Naive thymus-derived CD4-positive, alpha-beta T cell (primary cell): ENCODE measurements at regions not wholly inside any gene's neighbourhood (a gene's known extent, or its start where the extent isn't known, plus 50 kb on each side); places are given as distances from the start of the nearest gene placed in this dataset.

Experiments used
- ATAC-seq: fragments of 150-1000 bp; cut with Tn5 transposase; 2 replicates; pipeline ENCODE4 v1.10.0; 2021; ENCODE audit warnings: mild to moderate bottlenecking, moderate library complexity
- CTCF ChIA-PET: fragments of 350-600 bp; sonication (Branson Sonifier 250); formaldehyde crosslinking; loops from one replicate; lab custom pipeline; 2021; ENCODE audit warnings: antibody characterized with exemption; lab: Charles Lee
- POLR2A ChIA-PET: fragments of 350-600 bp; sonication (Branson Sonifier 250); formaldehyde crosslinking; loops from one replicate; lab custom pipeline; 2021; ENCODE audit warnings: antibody characterized with exemption, inconsistent platforms; lab: Charles Lee
- DNase-seq, 9 donors: peaks; one replicate each; pipeline versions ENCODE4 v3.0.0 to v3.0.0-alpha.2; 2020 to 2022; ENCODE audit warnings: mixed read lengths in 1 of 9
- H3K27ac ChIP-seq: one replicate; pipeline ENCODE4 v1.7.0; 2013; ENCODE audit warnings: mild to moderate bottlenecking, low read depth, low read length, moderate library complexity
- H3K27me3 ChIP-seq, 2 donors: one replicate each; pipeline ENCODE4 v1.7.0; 2013; ENCODE audit warnings: low read length in 2 of 2, mild to moderate bottlenecking in 2 of 2, moderate library complexity in 2 of 2; ENCODE audit not compliant: control insufficient read depth in 2 of 2, insufficient read depth in 2 of 2
- H3K36me3 ChIP-seq, 3 experiments: 1 replicate in 2 of 3; 2 replicates in 1 of 3; pipeline ENCODE4 v1.7.0; 2013; ENCODE audit warnings: low read length in 3 of 3, mild to moderate bottlenecking in 3 of 3, moderate library complexity in 1 of 3; ENCODE audit not compliant: insufficient read depth in 3 of 3, control insufficient read depth in 2 of 3
- H3K4me1 ChIP-seq, 2 donors: one replicate each; pipeline ENCODE4 v1.7.0; 2013; ENCODE audit warnings: low read length in 2 of 2, mild to moderate bottlenecking in 2 of 2, moderate library complexity in 1 of 2; ENCODE audit not compliant: control insufficient read depth in 2 of 2, insufficient read depth in 2 of 2
- H3K4me3 ChIP-seq: 2 replicates; pipeline ENCODE4 v1.7.0; 2013; ENCODE audit warnings: mild to moderate bottlenecking, low read length
- H3K9me3 ChIP-seq, 3 experiments: 1 replicate in 2 of 3; 2 replicates in 1 of 3; pipeline ENCODE4 v1.7.0; 2013; ENCODE audit warnings: low read length in 3 of 3; ENCODE audit not compliant: control insufficient read depth in 2 of 3
- H3K27ac Mint-ChIP-seq, 9 donors: one replicate each; pipeline ENCODE4 v1.8.0; 2020 to 2022; ENCODE audit warnings: mixed read lengths in 9 of 9, mild to moderate bottlenecking in 8 of 9, moderate library complexity in 5 of 9, inconsistent platforms in 2 of 9
- H3K27me3 Mint-ChIP-seq, 5 donors: one replicate each; pipeline ENCODE4 v1.8.0; 2021 to 2022; ENCODE audit warnings: mixed read lengths in 5 of 5, mild to moderate bottlenecking in 1 of 5
- H3K36me3 Mint-ChIP-seq, 5 donors: one replicate each; pipeline ENCODE4 v1.8.0; 2020 to 2022; ENCODE audit warnings: mixed read lengths in 5 of 5, mild to moderate bottlenecking in 3 of 5, inconsistent platforms in 1 of 5
- H3K4me1 Mint-ChIP-seq, 7 donors: one replicate each; pipeline ENCODE4 v1.8.0; 2020 to 2022; ENCODE audit warnings: mixed read lengths in 7 of 7, mild to moderate bottlenecking in 3 of 7, inconsistent platforms in 1 of 7
- H3K4me3 Mint-ChIP-seq, 10 donors: one replicate each; pipeline ENCODE4 v1.8.0; 2020 to 2022; ENCODE audit warnings: mild to moderate bottlenecking in 10 of 10, mixed read lengths in 10 of 10, moderate library complexity in 6 of 10, inconsistent platforms in 2 of 10
- H3K9me3 Mint-ChIP-seq, 11 donors: one replicate each; pipeline ENCODE4 v1.8.0; 2020 to 2022; ENCODE audit warnings: mixed read lengths in 11 of 11, mild to moderate bottlenecking in 4 of 11, inconsistent platforms in 1 of 11, moderate library complexity in 1 of 11
- intact Hi-C, 2 donors: fragments of 100-400 bp; cut with micrococcal nuclease; formaldehyde crosslinking; loops; one replicate each; pipeline ENCODE4 v1.15.1; 2023

DNA sequence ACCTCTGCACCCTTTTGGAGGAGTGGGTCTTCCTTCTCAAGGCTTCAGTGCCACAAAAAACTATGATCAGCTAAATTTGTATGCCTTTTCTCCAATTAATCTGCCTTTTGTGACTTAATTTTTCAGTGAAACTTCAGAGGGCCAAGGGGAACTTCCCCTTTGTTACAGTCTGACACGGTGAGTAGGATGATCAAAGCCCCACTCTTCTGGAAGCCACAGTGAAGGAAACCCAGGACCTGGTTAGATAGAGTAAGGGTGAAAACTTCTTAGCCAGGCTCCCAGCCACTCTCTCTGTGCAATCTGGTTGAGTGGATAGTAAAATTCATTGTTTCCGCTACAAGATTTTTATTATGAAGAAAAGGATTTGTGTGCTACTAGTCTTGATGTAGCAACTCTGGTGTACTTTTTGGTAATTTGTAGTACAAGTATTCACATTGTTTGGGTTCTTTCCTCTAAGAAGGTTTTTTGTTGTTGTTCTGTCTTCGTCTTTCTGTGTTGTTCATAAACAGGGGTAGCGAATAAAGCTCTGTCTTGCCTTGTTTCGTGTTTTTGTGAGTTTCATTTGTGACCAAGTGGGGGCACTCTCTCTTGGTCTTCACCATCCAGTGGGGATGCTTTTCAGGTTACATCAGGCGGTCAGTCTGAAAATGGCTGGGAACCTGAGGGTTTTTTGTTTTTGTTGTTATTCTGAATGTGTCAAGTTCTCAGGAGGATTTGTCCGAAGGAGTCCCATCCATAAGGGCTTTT, 268.5 kb upstream of the NPSR1 start:
- intact Hi-C loops = no loop called here
- no peak overlapping the region for H3K27ac ChIP-seq
- H3K9me3 ChIP-seq = no peaks in the 10 kb centered on the region
- no peaks in the 10 kb centered on the region for H3K4me1 Mint-ChIP-seq
- no peak overlapping the region for H3K27ac Mint-ChIP-seq
- POLR2A ChIA-PET = no interaction called here
- peaks cover 0 to 10% (median 0%) of the 10 kb centered on the region in 11 donors for H3K9me3 Mint-ChIP-seq
- CTCF ChIA-PET = no interaction called here
- no peaks in the 10 kb centered on the region for H3K36me3 Mint-ChIP-seq
- H3K4me1 ChIP-seq = no peaks in the 10 kb centered on the region
- no peak for DNase-seq
- ATAC-seq = no peak
- no peak overlapping the region for H3K4me3 Mint-ChIP-seq
- H3K4me3 ChIP-seq = no peak overlapping the region
- no peaks in the 10 kb centered on the region for H3K27me3 ChIP-seq
- H3K36me3 ChIP-seq = no peaks in the 10 kb centered on the region
- H3K27me3 Mint-ChIP-seq = no peaks in the 10 kb centered on the region

DNA sequence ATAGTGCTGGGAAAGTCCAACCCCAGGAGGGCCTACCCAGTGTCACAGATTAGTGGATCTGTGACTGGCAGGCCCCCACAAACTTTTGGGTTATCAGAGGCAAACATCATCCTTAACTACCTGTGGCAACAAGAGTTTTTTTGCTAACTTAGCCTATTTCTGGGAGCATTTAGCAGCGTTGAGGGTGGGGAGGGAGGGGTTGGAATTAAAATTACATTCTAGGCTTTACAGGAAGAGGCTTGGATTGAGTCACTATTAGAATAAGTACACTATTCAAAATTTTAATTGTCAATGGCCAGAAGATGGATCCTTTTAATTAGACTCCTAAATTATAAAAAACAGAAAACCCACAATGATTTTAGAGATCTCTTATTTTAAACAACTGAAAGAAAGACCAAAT, 267.9 kb upstream of the NPSR1 start:
- Histone ChIP-seq H3K27me3 (no peaks in the 10 kb centered on the region), H3K4me1 (no peaks in the 10 kb centered on the region), H3K27ac (no peak overlapping the region), H3K9me3 (no peaks in the 10 kb centered on the region), H3K4me3 (no peak overlapping the region), H3K36me3 (no peaks in the 10 kb centered on the region)
- CTCF ChIA-PET = no interaction called here
- H3K4me1 Mint-ChIP-seq = no peaks in the 10 kb centered on the region
- intact Hi-C loops = no loop called here
- no peaks in the 10 kb centered on the region for H3K27me3 Mint-ChIP-seq
- POLR2A ChIA-PET = no interaction called here
- no peaks in the 10 kb centered on the region for H3K36me3 Mint-ChIP-seq
- peaks cover 0 to 10% (median 2%) of the 10 kb centered on the region in 11 donors for H3K9me3 Mint-ChIP-seq
- ATAC-seq (no peak), DNase-seq (no peak)
- no peak overlapping the region for H3K4me3 Mint-ChIP-seq
- no peak overlapping the region for H3K27ac Mint-ChIP-seq

DNA sequence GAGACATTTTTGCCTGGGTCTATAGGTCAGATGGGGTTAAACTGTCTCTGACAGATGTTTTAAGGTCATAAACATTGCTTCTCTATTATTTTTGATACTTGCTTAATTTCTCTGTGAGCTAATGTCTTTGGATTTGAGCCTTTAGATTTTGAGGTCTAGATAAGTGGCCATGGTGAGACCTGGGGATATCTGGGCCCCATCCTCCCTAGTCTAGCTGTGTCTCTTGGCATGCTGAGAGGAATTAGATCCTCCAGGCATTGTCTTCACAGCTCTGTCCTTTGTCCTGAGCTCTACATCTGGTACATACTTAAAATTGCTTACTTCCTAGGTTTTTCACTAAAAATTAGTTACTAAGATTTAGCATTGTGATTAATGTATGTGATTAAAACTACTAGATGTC, 265.0 kb upstream of the NPSR1 start:
- no peaks in the 10 kb centered on the region for H3K4me1 ChIP-seq
- no peak overlapping the region for H3K4me3 Mint-ChIP-seq
- DNase-seq = no peak
- no peak overlapping the region for H3K4me3 ChIP-seq
- no peak for ATAC-seq
- no peaks in the 10 kb centered on the region for H3K27me3 Mint-ChIP-seq
- peaks cover 0 to 10% (median 2%) of the 10 kb centered on the region in 11 donors for H3K9me3 Mint-ChIP-seq
- no peaks in the 10 kb centered on the region for H3K9me3 ChIP-seq
- H3K27me3 ChIP-seq = no peaks in the 10 kb centered on the region
- intact Hi-C loops = no loop called here
- H3K27ac Mint-ChIP-seq = no peak overlapping the region
- POLR2A ChIA-PET = no interaction called here
- H3K36me3 ChIP-seq = no peaks in the 10 kb centered on the region
- no peak overlapping the region for H3K27ac ChIP-seq
- CTCF ChIA-PET = no interaction called here
- H3K36me3 Mint-ChIP-seq = no peaks in the 10 kb centered on the region
- no peaks in the 10 kb centered on the region for H3K4me1 Mint-ChIP-seq

DNA sequence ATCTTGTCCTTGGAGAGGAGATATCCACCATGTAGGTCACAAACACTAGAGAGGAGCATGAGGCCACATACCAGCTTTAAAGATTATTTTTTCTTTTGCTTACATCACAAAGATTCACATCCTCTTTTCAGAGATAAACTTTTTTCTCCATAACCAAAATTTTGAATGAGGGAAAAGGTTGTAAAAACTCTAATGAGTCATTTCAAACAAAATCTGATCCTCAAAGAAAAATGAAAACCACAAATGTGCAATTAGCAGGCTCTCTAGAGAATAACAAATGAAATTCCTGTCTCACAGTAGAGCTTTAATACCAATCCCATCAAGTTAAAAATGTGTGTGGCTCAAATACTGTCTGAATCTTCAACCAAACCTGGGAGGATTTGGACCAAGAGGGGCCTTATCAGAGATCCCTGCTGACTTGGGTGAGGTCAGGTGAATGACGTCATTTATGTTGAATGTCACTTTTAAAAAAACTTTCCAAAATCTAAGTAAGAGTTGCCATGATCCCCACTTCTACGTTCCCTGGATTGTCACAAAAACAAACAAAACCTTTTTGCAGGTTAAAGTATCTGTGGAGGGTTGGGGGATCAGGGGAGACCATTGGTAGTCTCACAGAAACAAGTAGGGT, 261.5 kb upstream of the NPSR1 start:
- H3K4me3 Mint-ChIP-seq = no peak overlapping the region
- H3K4me1 Mint-ChIP-seq = no peaks in the 10 kb centered on the region
- DNase-seq (no peak), ATAC-seq (no peak)
- H3K4me1 ChIP-seq = no peaks in the 10 kb centered on the region
- H3K36me3 ChIP-seq = no peaks in the 10 kb centered on the region
- H3K4me3 ChIP-seq = no peak overlapping the region
- no peaks in the 10 kb centered on the region for H3K27me3 Mint-ChIP-seq
- H3K27ac ChIP-seq = no peak overlapping the region
- peaks cover 0 to 8% (median 2%) of the 10 kb centered on the region in 11 donors for H3K9me3 Mint-ChIP-seq
- no peaks in the 10 kb centered on the region for H3K9me3 ChIP-seq
- no peak overlapping the region for H3K27ac Mint-ChIP-seq
- no peaks in the 10 kb centered on the region for H3K27me3 ChIP-seq
- ChIA-PET POLR2A (no interaction called here), CTCF (no interaction called here)
- intact Hi-C loops = no loop called here
- no peaks in the 10 kb centered on the region for H3K36me3 Mint-ChIP-seq

DNA sequence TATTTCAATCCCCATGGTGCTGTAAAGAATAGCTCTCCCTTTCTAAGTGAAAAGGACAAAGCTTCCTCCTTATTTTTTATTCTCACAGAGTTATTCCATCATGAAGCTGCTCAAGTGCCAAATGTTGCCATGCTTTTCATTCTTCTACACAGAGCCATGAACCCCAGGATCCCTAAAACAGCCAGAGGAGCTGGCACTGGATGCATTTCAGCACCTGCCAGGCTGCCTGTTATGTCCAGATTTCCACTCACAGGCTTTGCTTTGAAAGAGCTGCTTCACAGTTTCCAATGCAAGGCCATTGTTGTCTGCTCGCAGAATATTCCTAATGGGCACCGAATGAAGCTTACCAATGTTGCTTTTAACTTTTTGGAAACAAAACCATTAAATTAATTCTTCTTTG, 256.2 kb upstream of the NPSR1 start:
- no peaks in the 10 kb centered on the region for H3K27me3 ChIP-seq
- no peaks in the 10 kb centered on the region for H3K4me1 ChIP-seq
- Mint-ChIP-seq H3K27ac (no peak overlapping the region), H3K36me3 (no peaks in the 10 kb centered on the region), H3K27me3 (no peaks in the 10 kb centered on the region), H3K9me3 (peaks cover 0 to 11% (median 3%) of the 10 kb centered on the region in 11 donors), H3K4me1 (no peaks in the 10 kb centered on the region), H3K4me3 (no peak overlapping the region)
- no peak overlapping the region for H3K27ac ChIP-seq
- ChIA-PET POLR2A (no interaction called here), CTCF (interaction anchor here (0.5 kb wide), 1 partner anchor 10 kb away, joined by 3 read pairs; no protein-coding TSS in a partner anchor)
- no peaks in the 10 kb centered on the region for H3K36me3 ChIP-seq
- intact Hi-C loops = no loop called here
- ATAC-seq (no peak), DNase-seq (no peak)
- H3K9me3 ChIP-seq = no peaks in the 10 kb centered on the region
- H3K4me3 ChIP-seq = no peak overlapping the region

DNA sequence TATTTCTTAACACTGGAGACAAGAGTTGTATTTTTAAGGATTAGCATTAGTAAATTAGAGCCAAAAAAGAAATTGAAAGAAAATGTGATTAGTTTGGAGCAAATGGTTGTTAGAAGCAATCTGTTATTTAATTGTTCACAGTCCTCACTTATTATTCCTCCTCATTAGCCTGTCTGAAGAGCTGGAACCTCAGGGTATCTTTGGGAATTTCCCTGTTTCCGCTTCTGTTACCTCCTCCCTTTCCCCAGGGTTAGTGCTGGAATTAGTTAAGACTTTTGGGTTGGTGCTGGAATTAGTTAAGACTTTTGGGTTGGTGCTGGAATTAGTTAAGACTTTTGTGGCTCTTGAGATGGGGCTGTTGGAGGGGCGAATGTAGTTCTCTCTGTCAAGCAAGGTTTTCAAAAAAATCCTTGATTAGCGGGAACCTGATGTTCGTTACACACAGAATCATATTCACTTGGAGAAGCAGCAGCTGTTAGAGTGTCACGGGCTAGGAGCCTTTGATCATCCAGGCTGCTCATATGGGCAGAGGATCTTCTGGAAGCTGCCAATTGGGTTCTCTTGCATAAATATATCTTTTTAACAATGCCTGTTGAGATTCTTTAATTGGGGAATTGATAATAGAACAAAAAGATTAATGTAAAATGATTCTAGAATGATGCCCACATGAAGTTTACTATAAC, 251.0 kb upstream of the NPSR1 start:
- Histone ChIP-seq H3K27ac (no peak overlapping the region), H3K4me3 (no peak overlapping the region), H3K4me1 (no peaks in the 10 kb centered on the region), H3K27me3 (no peaks in the 10 kb centered on the region), H3K36me3 (no peaks in the 10 kb centered on the region), H3K9me3 (no peaks in the 10 kb centered on the region)
- H3K27me3 Mint-ChIP-seq = no peaks in the 10 kb centered on the region
- no peaks in the 10 kb centered on the region for H3K4me1 Mint-ChIP-seq
- no peaks in the 10 kb centered on the region for H3K36me3 Mint-ChIP-seq
- intact Hi-C loops = no loop called here
- ChIA-PET POLR2A (no interaction called here), CTCF (no interaction called here)
- no peak overlapping the region for H3K4me3 Mint-ChIP-seq
- DNase-seq (no peak), ATAC-seq (no peak)
- H3K27ac Mint-ChIP-seq = no peak overlapping the region
- H3K9me3 Mint-ChIP-seq = peaks cover 0 to 6% (median 3%) of the 10 kb centered on the region in 11 donors
